DND-41 (cell line): ENCODE measurements at regions not wholly inside any gene's neighbourhood (a gene's known extent, or its start where the extent isn't known, plus 50 kb on each side); places are given as distances from the start of the nearest gene placed in this dataset.

Experiments used
- CTCF ChIP-seq: IDR thresholded peaks from 2 replicates; pipeline ENCODE4 v1.5.1; 2012; ENCODE audit warnings: borderline replicate concordance, low read length, moderate library complexity, mild to moderate bottlenecking; ENCODE audit not compliant: poor library complexity, severe bottlenecking; ENCODE audit errors: extremely low read depth
- EZH2 ChIP-seq: IDR thresholded peaks from 3 replicates; pipeline ENCODE4 v1.6.1; 2012; ENCODE audit warnings: borderline replicate concordance, low read depth, mild to moderate bottlenecking, moderate library complexity, low read length, inconsistent platforms; ENCODE audit not compliant: severe bottlenecking

GRCh38 chr5:167525004-167525403 lies 766.4 kb upstream of the WWC1 start:
- TF ChIP-seq CTCF (no peak), EZH2 (no peak)
